HG02571 (cell line): ENCODE measurements at regions not wholly inside any gene's neighbourhood (a gene's known extent, or its start where the extent isn't known, plus 50 kb on each side); places are given as distances from the start of the nearest gene placed in this dataset.

Source experiments
- ATAC-seq: cut with Tn5 transposase; IDR thresholded peaks from one replicate; pipeline ENCODE4 v1.9.1; 2021; ENCODE audit warnings: mild to moderate bottlenecking, moderate library complexity; ENCODE audit not compliant: unreplicated experiment

GRCh38 chr3:150040097-150040496 lies 69.4 kb upstream of the PFN2 start:
- no peak for ATAC-seq

DNA sequence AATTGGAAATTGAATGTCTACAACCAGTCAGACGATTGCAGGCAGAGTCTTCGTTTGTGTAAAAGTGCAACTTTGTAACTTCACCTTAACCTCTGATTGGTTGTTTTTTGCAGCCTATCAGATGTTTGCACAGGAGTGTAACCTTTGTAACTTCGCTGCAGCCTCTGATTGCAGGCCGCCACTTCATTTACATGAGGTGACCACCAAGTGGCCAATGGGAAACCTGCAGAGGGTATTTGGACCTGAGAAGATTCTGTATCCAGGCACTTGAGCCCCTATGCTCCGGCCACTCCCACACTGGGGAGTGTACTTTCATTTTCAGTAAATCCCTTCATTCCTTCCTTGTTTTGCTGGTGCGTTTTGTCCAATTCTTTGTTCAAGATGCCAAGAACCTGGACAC lies 68.1 kb upstream of the PFN2 start:
- ATAC-seq = no peak

DNA sequence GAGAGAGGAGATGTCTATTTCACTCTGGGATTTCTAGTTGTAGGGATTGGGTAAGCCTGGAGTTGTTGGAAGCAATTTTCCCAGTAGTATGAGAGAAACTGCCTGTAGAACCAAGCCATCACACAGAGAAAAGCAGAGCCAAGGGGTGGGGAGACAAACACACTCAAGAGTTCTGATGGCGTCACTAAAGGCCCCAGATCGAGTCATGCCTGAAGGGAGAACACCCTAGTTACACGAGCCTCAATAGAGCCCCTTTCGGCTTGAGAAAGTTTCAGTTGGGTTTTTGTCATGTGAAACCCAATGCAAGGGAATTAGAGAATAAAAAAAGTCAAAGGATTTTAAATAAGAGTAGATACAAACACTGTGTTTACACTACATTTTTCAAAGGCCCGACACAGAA lies 66.1 kb upstream of the PFN2 start:
- ATAC-seq = no peak

DNA sequence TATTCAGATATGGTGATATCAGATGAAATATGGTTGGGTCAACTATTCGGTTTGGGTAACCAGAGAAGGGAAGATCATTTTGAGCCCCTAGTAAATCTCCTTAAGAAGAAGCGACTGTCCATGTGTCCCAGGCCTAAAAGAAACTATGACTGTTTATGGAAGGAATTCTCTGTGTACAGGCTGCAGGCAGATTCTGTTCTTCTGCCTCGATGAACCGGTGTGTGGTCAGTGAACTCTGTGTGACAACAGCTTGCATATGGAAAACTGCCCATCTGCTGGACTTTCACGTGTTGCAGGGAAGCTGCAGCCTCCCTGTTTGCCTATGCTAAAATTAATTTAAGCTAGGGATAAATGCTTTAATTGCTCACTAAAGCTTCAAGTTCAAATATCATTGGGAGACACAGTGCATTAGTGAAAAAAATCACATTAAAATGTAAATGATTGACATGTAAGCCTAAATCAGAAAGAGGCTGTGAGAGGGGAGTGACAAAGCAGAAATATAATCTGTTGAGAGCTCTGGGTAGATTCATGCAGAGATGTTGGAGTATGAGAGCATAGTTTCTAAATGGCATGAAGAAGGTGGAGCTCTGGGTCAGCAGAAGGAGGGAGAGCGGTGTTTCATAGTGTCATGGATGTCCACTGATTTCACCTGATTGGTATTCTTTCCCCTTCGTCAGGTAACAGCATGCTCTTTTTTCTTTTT lies 65.4 kb upstream of the PFN2 start:
- ATAC-seq = no peak

DNA sequence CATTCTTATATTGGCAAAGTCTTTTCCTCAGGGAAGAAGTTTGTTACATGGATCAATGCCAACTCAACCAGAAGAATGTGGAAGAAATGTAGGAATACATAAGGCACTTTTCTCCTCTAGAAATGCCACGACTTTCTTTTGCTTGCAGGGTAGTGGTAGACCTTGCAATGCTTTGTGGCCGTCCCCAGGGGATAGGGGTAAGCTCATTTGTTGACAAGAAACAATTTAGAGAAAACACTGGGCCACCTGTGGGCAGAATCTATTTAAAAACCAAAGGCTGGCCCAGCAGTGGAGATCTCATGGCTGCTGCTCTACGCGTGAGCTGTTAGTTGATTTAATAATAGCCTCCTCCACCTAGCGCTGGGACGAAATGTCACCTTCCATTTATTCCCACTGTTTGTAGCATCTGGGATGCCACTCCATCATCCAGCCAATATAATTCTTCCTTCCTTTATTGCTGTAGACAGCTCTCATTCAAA lies 64.6 kb upstream of the PFN2 start:
- ATAC-seq = no peak

- no peak for ATAC-seq
These were observed 63.0 kb upstream of the PFN2 start for GRCh38 chr3:150033721-150034120.

DNA sequence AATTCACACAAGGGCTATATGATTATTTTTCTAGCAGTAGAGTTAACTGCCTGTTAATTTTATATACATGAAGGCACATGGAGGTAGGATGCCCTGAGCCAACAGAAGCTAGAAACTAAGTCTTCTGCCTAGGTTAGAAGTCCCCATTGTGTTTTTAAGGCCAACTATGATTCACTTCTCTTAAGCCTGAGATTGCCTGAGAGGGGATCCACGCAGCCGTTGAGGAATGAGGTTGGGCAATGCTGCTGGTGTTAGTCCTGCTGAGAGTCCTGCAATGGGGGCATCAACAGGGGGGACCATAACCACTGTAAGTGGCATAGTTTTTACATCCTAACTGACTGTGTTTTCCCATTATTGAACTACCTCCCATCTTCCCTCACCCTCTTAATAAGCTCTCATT lies 60.1 kb upstream of the PFN2 start:
- ATAC-seq = no peak

DNA sequence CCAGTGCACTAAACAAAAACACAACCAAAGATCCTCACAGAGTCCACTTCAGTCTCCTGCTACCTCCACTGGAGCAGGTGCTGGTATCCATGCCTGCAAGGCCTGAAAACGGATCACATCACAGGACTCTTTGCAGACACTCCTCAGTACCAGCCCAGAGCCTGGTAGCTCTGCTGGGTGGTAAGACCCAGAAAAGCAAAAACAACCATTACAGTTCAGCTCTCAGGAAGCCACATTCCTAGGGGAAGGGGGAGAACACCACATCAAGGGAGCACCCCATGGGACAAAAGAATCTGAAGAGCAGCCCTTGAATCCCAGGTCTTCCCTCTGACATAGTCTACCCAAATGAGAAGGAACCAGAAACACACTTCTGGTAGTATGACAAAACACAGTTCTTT lies 52.5 kb upstream of the PFN2 start:
- ATAC-seq = no peak

GRCh38 chr3:150022381-150023238 lies 51.9 kb upstream of the PFN2 start:
- ATAC-seq = no peak

GRCh38 chr3:150020527-150020926 lies 49.8 kb upstream of the PFN2 start:
- ATAC-seq = no peak
